ENCODE measurements at regions not wholly inside any gene's neighbourhood (a gene's known extent, or its start where the extent isn't known, plus 50 kb on each side); places are given as distances from the start of the nearest gene placed in this dataset.

- TF ChIP-seq BRCA1 (IDR thresholded peaks at IDR 0.05; ENCODE audit: low read depth, low read length) (no peak), MAX (IDR thresholded peaks at IDR 0.05; ENCODE audit: low read depth, low read length) (no peak), PRDM15 (CRISPR knock-in tag; IDR thresholded peaks at IDR 0.05) (no peak), ETV6 (conservative IDR thresholded peaks at IDR 0.05 in 1 of 2, IDR thresholded peaks at IDR 0.05 in 1 of 2; ENCODE audit: borderline replicate concordance in 1 of 2, low read depth in 1 of 2) (no peak), CTCF (IDR thresholded peaks at IDR 0.05 in 2 of 3, conservative IDR thresholded peaks at IDR 0.05 in 1 of 3; ENCODE audit: control insufficient read depth in 2 of 3, extremely low read depth in 1 of 3, insufficient read depth in 1 of 3, low read depth in 3 of 3, low read length in 3 of 3) (no peak), CEBPZ (IDR thresholded peaks at IDR 0.05; ENCODE audit: low read depth, low read length) (no peak), POLR2A (IDR thresholded peaks at IDR 0.05; ENCODE audit: low read depth, low read length) (no peak)
These were observed 85.6 kb upstream of the LRRC3B start for GRCh38 chr3:26536955-26537354.
